A673 (cell line): ENCODE measurements at regions not wholly inside any gene's neighbourhood (a gene's known extent, or its start where the extent isn't known, plus 50 kb on each side); places are given as distances from the start of the nearest gene placed in this dataset.

Source experiments
- BruUV-seq: library from RNA; stranded (reverse); fragments of 400-500 nt; replicated peaks from 2 replicates; lab custom pipeline; 2021; lab: Mats Ljungman, UMichigan
- CTCF ChIA-PET: fragments of 300-600 bp; sonication (Branson Sonifier 250); formaldehyde crosslinking; loops from one replicate; lab custom pipeline; 2022; ENCODE audit warnings: antibody characterized with exemption; lab: Charles Lee
- POLR2A ChIA-PET: fragments of 300-600 bp; sonication (Branson Sonifier 250); formaldehyde crosslinking; loops from one replicate; lab custom pipeline; 2022; ENCODE audit warnings: antibody characterized with exemption; ENCODE audit not compliant: low non-redundant PET; lab: Charles Lee
- DNase-seq: peaks from one replicate; pipeline ENCODE4 v3.0.0-alpha.2; 2015; ENCODE audit warnings: low spot score
- H3K27ac ChIP-seq: fragments of 200-600 bp; sonication (generic); 2 replicates; pipeline ENCODE4 v1.5.1; 2016; ENCODE audit warnings: mixed run types, low read depth, mild to moderate bottlenecking, mixed read lengths, antibody characterized with exemption, low read length; ENCODE audit not compliant: poor library complexity, severe bottlenecking
- H3K27me3 ChIP-seq: fragments of 200-600 bp; sonication (generic); replicated peaks from 2 replicates; pipeline ENCODE4 v1.6.1; 2017; ENCODE audit warnings: mixed run types, low read depth, mild to moderate bottlenecking, mixed read lengths, antibody characterized with exemption, low read length; ENCODE audit not compliant: insufficient read depth, poor library complexity
- H3K36me3 ChIP-seq: fragments of 200-600 bp; sonication (generic); 2 replicates; pipeline ENCODE4 v1.6.1; 2016; ENCODE audit warnings: mixed run types, mild to moderate bottlenecking, mixed read lengths, antibody characterized with exemption, low read length; ENCODE audit not compliant: insufficient read depth, poor library complexity, severe bottlenecking
- H3K4me1 ChIP-seq: fragments of 200-600 bp; sonication (generic); 2 replicates; pipeline ENCODE4 v1.6.1; 2017; ENCODE audit warnings: mixed run types, mild to moderate bottlenecking, mixed read lengths, antibody characterized with exemption, low read length; ENCODE audit not compliant: insufficient read depth, poor library complexity, severe bottlenecking
- H3K4me3 ChIP-seq: fragments of 200-600 bp; sonication (generic); 2 replicates; pipeline ENCODE4 v1.5.1; 2016; ENCODE audit warnings: low read depth, mixed run types, mild to moderate bottlenecking, mixed read lengths, low read length; ENCODE audit not compliant: poor library complexity, severe bottlenecking
- H3K9me3 ChIP-seq: fragments of 200-600 bp; sonication (generic); 2 replicates; pipeline ENCODE4 v1.6.1; 2016; ENCODE audit warnings: mixed run types, low read depth, mild to moderate bottlenecking, mixed read lengths, antibody characterized with exemption, low read length; ENCODE audit not compliant: poor library complexity, severe bottlenecking
- EZH2 ChIP-seq: fragments of 200-600 bp; sonication (generic); IDR thresholded peaks from 2 replicates; pipeline ENCODE4 v1.6.1; 2017; ENCODE audit warnings: borderline replicate concordance, low read depth, mild to moderate bottlenecking, mixed read lengths, antibody characterized with exemption, low read length; ENCODE audit not compliant: poor library complexity, severe bottlenecking
- intact Hi-C: fragments of 100-400 bp; cut with micrococcal nuclease; formaldehyde crosslinking; loops from one replicate; pipeline ENCODE4 v1.10.0; 2022; ENCODE audit not compliant: unreplicated experiment
- TF ChIP-seq, protein P1 (sequence below): fragments of 300-800, 200-600 bp; sonication (generic); conservative IDR thresholded peaks from 2 replicates; pipeline ENCODE4 v1.5.1; 2017; ENCODE audit warnings: low read depth, mild to moderate bottlenecking, antibody characterized with exemption, low read length, moderate library complexity, mixed read lengths

DNA sequence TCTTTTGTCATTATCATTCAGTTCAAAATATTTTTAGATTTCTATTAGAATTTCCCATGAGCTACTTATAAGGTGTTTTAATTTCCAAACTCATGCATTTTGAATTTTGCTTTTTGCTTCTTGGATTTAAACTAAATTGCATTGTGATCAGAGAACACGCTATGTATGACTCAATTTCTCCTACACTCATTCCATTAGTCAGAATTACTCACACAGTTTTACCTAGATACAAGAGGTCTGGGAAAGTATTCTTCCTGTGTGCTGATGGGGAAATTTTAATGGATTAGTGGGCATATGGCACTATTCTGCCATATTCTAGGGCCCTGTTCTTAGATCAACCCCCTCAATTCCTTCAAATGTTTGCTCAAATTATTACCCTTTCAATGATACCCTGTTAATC lies 49.9 kb upstream of the BMP5 start:
- intact Hi-C loops: no loop called here
- H3K36me3 ChIP-seq: no peaks in the 10 kb centered on the region
- no peak for DNase-seq
- CTCF ChIA-PET: no interaction called here
- no peak overlapping the region for H3K4me3 ChIP-seq
- no peak overlapping the region for H3K27ac ChIP-seq
- H3K4me1 ChIP-seq: peaks cover 10% of the 10 kb centered on the region
- no peaks in the 10 kb centered on the region for H3K9me3 ChIP-seq
- BruUV-seq: no TSS peak
- no peaks in the 10 kb centered on the region for H3K27me3 ChIP-seq
- TF ChIP-seq, protein P1, sequence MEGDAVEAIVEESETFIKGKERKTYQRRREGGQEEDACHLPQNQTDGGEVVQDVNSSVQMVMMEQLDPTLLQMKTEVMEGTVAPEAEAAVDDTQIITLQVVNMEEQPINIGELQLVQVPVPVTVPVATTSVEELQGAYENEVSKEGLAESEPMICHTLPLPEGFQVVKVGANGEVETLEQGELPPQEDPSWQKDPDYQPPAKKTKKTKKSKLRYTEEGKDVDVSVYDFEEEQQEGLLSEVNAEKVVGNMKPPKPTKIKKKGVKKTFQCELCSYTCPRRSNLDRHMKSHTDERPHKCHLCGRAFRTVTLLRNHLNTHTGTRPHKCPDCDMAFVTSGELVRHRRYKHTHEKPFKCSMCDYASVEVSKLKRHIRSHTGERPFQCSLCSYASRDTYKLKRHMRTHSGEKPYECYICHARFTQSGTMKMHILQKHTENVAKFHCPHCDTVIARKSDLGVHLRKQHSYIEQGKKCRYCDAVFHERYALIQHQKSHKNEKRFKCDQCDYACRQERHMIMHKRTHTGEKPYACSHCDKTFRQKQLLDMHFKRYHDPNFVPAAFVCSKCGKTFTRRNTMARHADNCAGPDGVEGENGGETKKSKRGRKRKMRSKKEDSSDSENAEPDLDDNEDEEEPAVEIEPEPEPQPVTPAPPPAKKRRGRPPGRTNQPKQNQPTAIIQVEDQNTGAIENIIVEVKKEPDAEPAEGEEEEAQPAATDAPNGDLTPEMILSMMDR: no peak
- TF ChIP-seq EZH2: no peak
- POLR2A ChIA-PET: no interaction called here
